Astrocyte (in vitro differentiated cells and primary cell): ENCODE measurements at regions not wholly inside any gene's neighbourhood (a gene's known extent, or its start where the extent isn't known, plus 50 kb on each side); places are given as distances from the start of the nearest gene placed in this dataset.
A peak's percentile ranks its signal among the peaks of the same experiment; 100 is the strongest.

Experiments used
- DNase-seq: peaks from one replicate; pipeline ENCODE4 v3.0.0-alpha.2; 2010; ENCODE audit warnings: low read depth
- FAIRE-seq: peaks from 2 replicates; lab custom pipeline; 2011; peaks lifted over from hg19 to GRCh38; lab: Jason Lieb, UNC
- H2AFZ ChIP-seq: 2 replicates; pipeline ENCODE4 v1.6.0; 2012; ENCODE audit warnings: low read depth, low read length, inconsistent platforms
- H3K27ac ChIP-seq: 2 replicates; pipeline ENCODE4 v1.5.1; 2011; ENCODE audit warnings: low read depth, low read length, inconsistent platforms
- H3K27me3 ChIP-seq: 2 replicates; pipeline ENCODE4 v1.6.0; 2011; ENCODE audit warnings: low read length, inconsistent platforms; ENCODE audit not compliant: insufficient read depth
- H3K36me3 ChIP-seq: 2 replicates; pipeline ENCODE4 v1.5.1; 2011; ENCODE audit warnings: low read length, inconsistent platforms; ENCODE audit not compliant: insufficient read depth
- H3K4me1 ChIP-seq: 2 replicates; pipeline ENCODE4 v1.5.1; 2011; ENCODE audit warnings: low read length, inconsistent platforms; ENCODE audit not compliant: insufficient read depth
- H3K4me2 ChIP-seq: 2 replicates; pipeline ENCODE4 v1.6.0; 2012; ENCODE audit warnings: low read length, inconsistent platforms
- H3K4me3 ChIP-seq: 2 replicates; pipeline ENCODE4 v1.5.1; 2011; ENCODE audit warnings: low read depth, mild to moderate bottlenecking, low read length, inconsistent platforms; ENCODE audit not compliant: insufficient read depth
- H3K79me2 ChIP-seq: 2 replicates; pipeline ENCODE4 v1.6.0; 2012; ENCODE audit warnings: mild to moderate bottlenecking, low read length, inconsistent platforms; ENCODE audit not compliant: insufficient read depth
- H3K9ac ChIP-seq: 2 replicates; pipeline ENCODE4 v1.6.0; 2012; ENCODE audit warnings: mild to moderate bottlenecking, low read length, inconsistent platforms
- H3K9me3 ChIP-seq: 2 replicates; pipeline ENCODE4 v1.5.1; 2012; ENCODE audit warnings: low read depth, mild to moderate bottlenecking, low read length, inconsistent platforms; ENCODE audit not compliant: insufficient read depth
- H4K20me1 ChIP-seq: 2 replicates; pipeline ENCODE4 v1.6.0; 2012; ENCODE audit warnings: low read length, inconsistent platforms; ENCODE audit not compliant: insufficient read depth
- H3K27ac Mint-ChIP-seq: one replicate; pipeline ENCODE4 v1.8.0; 2021; ENCODE audit warnings: mild to moderate bottlenecking, mixed read lengths; ENCODE audit not compliant: unreplicated experiment
- H3K27me3 Mint-ChIP-seq: one replicate; pipeline ENCODE4 v1.8.0; 2021; ENCODE audit warnings: low read depth, mixed read lengths; ENCODE audit not compliant: unreplicated experiment
- H3K36me3 Mint-ChIP-seq: one replicate; pipeline ENCODE4 v1.8.0; 2021; ENCODE audit warnings: low read depth, mixed read lengths; ENCODE audit not compliant: unreplicated experiment
- H3K4me1 Mint-ChIP-seq: one replicate; pipeline ENCODE4 v1.8.0; 2021; ENCODE audit warnings: low read depth, mixed read lengths; ENCODE audit not compliant: unreplicated experiment
- H3K4me3 Mint-ChIP-seq: one replicate; pipeline ENCODE4 v1.8.0; 2021; ENCODE audit warnings: mild to moderate bottlenecking, moderate library complexity, mixed read lengths; ENCODE audit not compliant: unreplicated experiment
- H3K9me3 Mint-ChIP-seq: one replicate; pipeline ENCODE4 v1.8.0; 2021; ENCODE audit warnings: mild to moderate bottlenecking, mixed read lengths; ENCODE audit not compliant: unreplicated experiment
- EZH2 ChIP-seq: IDR thresholded peaks from 2 replicates; pipeline ENCODE4 v1.6.1; 2012; ENCODE audit warnings: mild to moderate bottlenecking, low read length, inconsistent platforms; ENCODE audit not compliant: insufficient read depth
- TF ChIP-seq, protein P1 (sequence below): IDR thresholded peaks from 2 replicates; pipeline ENCODE4 v1.5.1; 2011; ENCODE audit warnings: low read depth, mild to moderate bottlenecking, inconsistent platforms, low read length, moderate library complexity; ENCODE audit not compliant: insufficient read depth

DNA sequence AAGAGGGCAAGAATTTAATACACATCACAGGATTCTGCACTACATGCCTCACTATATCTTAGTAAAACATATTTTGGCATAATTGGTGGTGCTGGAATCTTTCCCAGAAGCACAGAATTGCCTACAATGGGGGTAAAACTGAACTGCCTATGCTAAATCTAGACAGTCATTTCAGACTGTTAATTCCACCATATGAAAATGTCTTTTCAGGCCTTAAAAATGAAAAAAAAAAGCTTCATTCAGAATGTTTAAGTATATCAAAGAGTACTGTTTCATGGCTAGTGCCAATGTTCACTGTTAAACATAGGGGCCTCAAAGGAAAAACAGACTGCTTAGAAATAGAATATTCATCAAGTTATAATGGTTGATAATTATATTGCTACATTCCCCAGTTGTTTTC, 797.0 kb downstream of the PCDH19 start:
- TF ChIP-seq, protein P1, sequence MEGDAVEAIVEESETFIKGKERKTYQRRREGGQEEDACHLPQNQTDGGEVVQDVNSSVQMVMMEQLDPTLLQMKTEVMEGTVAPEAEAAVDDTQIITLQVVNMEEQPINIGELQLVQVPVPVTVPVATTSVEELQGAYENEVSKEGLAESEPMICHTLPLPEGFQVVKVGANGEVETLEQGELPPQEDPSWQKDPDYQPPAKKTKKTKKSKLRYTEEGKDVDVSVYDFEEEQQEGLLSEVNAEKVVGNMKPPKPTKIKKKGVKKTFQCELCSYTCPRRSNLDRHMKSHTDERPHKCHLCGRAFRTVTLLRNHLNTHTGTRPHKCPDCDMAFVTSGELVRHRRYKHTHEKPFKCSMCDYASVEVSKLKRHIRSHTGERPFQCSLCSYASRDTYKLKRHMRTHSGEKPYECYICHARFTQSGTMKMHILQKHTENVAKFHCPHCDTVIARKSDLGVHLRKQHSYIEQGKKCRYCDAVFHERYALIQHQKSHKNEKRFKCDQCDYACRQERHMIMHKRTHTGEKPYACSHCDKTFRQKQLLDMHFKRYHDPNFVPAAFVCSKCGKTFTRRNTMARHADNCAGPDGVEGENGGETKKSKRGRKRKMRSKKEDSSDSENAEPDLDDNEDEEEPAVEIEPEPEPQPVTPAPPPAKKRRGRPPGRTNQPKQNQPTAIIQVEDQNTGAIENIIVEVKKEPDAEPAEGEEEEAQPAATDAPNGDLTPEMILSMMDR, result no peak
- H3K4me3 Mint-ChIP-seq, result no peak overlapping the region
- no peaks in the 10 kb centered on the region for H3K36me3 Mint-ChIP-seq
- DNase-seq, result no peak
- H3K9me3 ChIP-seq, result no peaks in the 10 kb centered on the region
- no peaks in the 10 kb centered on the region for H3K36me3 ChIP-seq
- no peak overlapping the region for H3K4me2 ChIP-seq
- no peak overlapping the region for H3K27ac ChIP-seq
- no peak overlapping the region for H3K4me3 ChIP-seq
- H3K9ac ChIP-seq, result no peak overlapping the region
- H3K4me1 Mint-ChIP-seq, result no peaks in the 10 kb centered on the region
- no peaks in the 10 kb centered on the region for H3K79me2 ChIP-seq
- no peaks in the 10 kb centered on the region for H3K27me3 ChIP-seq
- no peaks in the 10 kb centered on the region for H3K9me3 Mint-ChIP-seq
- H4K20me1 ChIP-seq, result no peaks in the 10 kb centered on the region
- no peaks in the 10 kb centered on the region for H3K27me3 Mint-ChIP-seq
- H2AFZ ChIP-seq, result no peak overlapping the region
- no peak overlapping the region for H3K27ac Mint-ChIP-seq
- peak; percentile 74 for FAIRE-seq
- H3K4me1 ChIP-seq, result no peaks in the 10 kb centered on the region

DNA sequence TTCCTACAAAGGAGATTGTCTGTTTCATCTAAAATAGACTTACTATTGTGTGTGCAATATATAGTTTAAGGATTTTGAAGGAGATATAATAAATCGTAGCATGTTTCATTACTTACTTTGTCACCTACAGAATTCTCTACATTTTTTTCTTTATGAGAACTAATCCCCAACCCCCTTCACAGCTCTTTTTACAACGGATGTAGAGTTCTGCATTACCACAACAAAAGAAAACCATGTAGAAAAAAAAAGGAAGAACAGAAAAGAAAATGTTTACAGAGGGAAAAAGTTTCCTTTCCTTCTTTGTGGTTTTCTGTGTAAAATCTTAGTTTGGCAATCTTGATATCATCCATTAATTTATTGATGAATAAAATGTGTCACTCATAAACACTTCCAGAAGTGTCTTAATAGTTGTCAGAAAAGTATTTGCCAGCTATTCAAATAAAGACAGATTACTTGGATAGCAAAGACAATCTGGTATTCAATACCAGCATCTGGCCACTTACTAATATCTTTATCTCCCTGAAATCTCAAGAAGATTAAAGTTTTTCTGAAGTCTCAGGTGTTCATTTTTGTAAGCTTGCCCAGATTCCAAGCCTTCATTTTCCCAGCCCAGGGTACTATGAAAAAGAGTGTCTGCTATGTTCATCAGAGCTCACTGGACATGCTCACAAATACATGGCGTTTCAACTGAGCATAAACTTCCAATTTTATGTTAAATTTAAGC, 806.8 kb downstream of the PCDH19 start:
- Mint-ChIP-seq H3K36me3 (no peaks in the 10 kb centered on the region), H3K27ac (no peak overlapping the region), H3K4me3 (no peak overlapping the region), H3K27me3 (no peaks in the 10 kb centered on the region), H3K9me3 (no peaks in the 10 kb centered on the region), H3K4me1 (peaks cover 1% of the 10 kb centered on the region)
- no peak for DNase-seq
- no peaks in the 10 kb centered on the region for H3K27me3 ChIP-seq
- peak; percentile 9 for FAIRE-seq
- no peaks in the 10 kb centered on the region for H3K79me2 ChIP-seq
- H3K4me1 ChIP-seq, result no peaks in the 10 kb centered on the region
- TF ChIP-seq, protein P1, result no peak
- TF ChIP-seq EZH2, result no peak
- H3K9ac ChIP-seq, result no peak overlapping the region
- H3K36me3 ChIP-seq, result no peaks in the 10 kb centered on the region
- no peaks in the 10 kb centered on the region for H3K9me3 ChIP-seq
- no peak overlapping the region for H3K27ac ChIP-seq
- no peak overlapping the region for H3K4me3 ChIP-seq
- H3K4me2 ChIP-seq, result no peak overlapping the region
- H4K20me1 ChIP-seq, result no peaks in the 10 kb centered on the region
- H2AFZ ChIP-seq, result no peak overlapping the region

DNA sequence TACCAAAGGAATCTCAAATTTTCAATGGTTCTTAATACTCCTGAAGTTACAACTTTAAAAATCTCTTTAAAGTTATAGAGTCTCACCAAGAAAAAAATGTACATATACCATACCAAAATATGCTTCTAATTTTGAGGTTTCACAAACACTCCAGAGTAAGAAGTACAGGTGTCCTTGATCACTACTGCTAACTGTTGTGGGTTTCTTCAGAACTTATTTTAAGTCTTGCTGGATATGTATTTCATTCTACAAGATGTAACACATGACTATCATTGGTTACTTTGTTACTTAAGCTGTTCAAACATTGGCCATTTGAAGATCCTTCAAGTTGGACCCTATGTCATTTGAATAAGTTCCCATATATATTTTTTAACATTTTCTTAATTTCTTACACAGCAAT, 808.0 kb downstream of the PCDH19 start:
- Histone ChIP-seq H3K4me1 (no peaks in the 10 kb centered on the region), H3K9ac (no peak overlapping the region), H3K4me2 (no peak overlapping the region), H3K27me3 (no peaks in the 10 kb centered on the region), H3K27ac (no peak overlapping the region), H3K9me3 (no peaks in the 10 kb centered on the region), H2AFZ (no peak overlapping the region), H3K36me3 (no peaks in the 10 kb centered on the region), H4K20me1 (no peaks in the 10 kb centered on the region), H3K79me2 (no peaks in the 10 kb centered on the region), H3K4me3 (no peak overlapping the region)
- Mint-ChIP-seq H3K27ac (no peak overlapping the region), H3K4me1 (peaks cover 1% of the 10 kb centered on the region), H3K36me3 (no peaks in the 10 kb centered on the region), H3K27me3 (no peaks in the 10 kb centered on the region), H3K9me3 (no peaks in the 10 kb centered on the region), H3K4me3 (no peak overlapping the region)
- peak; percentile 62 for FAIRE-seq
- TF ChIP-seq, protein P1, result no peak
- TF ChIP-seq EZH2, result no peak
- DNase-seq, result no peak
